Adipocyte (in vitro differentiated cells): ENCODE measurements at regions not wholly inside any gene's neighbourhood (a gene's known extent, or its start where the extent isn't known, plus 50 kb on each side); places are given as distances from the start of the nearest gene placed in this dataset.
"Not testable (repeated sequence)": the region's sequence is repeated elsewhere in the genome, so short reads cannot be mapped to it uniquely, and the experiment has no call there.

Experiments used
- DNase-seq: peaks from one replicate; pipeline ENCODE4 v3.0.0-alpha.2; 2015; ENCODE audit warnings: low read depth
- H3K27me3 ChIP-seq: replicated peaks from 2 replicates; pipeline ENCODE4 v1.7.0; 2013; ENCODE audit warnings: mild to moderate bottlenecking, low read length, moderate library complexity; ENCODE audit not compliant: control insufficient read depth, insufficient read depth
- H3K36me3 ChIP-seq: 2 replicates; pipeline ENCODE4 v1.7.0; 2013; ENCODE audit warnings: low read length, mild to moderate bottlenecking, moderate library complexity; ENCODE audit not compliant: control insufficient read depth, insufficient read depth, severe bottlenecking
- H3K4me1 ChIP-seq: 2 replicates; pipeline ENCODE4 v1.7.0; 2013; ENCODE audit warnings: mild to moderate bottlenecking, low read length, moderate library complexity; ENCODE audit not compliant: control insufficient read depth, insufficient read depth
- H3K4me3 ChIP-seq: 2 replicates; pipeline ENCODE4 v1.7.0; 2013; ENCODE audit warnings: mild to moderate bottlenecking, low read length, moderate library complexity
- H3K9ac ChIP-seq: 2 replicates; pipeline ENCODE4 v1.7.0; 2013; ENCODE audit warnings: mild to moderate bottlenecking, low read length, moderate library complexity
- H3K9me3 ChIP-seq: 2 replicates; pipeline ENCODE4 v1.7.0; 2013; ENCODE audit warnings: mild to moderate bottlenecking, low read length, moderate library complexity; ENCODE audit not compliant: control insufficient read depth

- H3K27me3 ChIP-seq, H3K4me1 ChIP-seq, DNase-seq, H3K36me3 ChIP-seq, H3K4me3 ChIP-seq, H3K9ac ChIP-seq, H3K9me3 ChIP-seq: not testable (repeated sequence)
Measured at GRCh38 chr6:86701228-86701627, 236.1 kb upstream of the HTR1E start.

GRCh38 chr6:86686496-86686895 lies 250.8 kb upstream of the HTR1E start:
- no peak overlapping the region for H3K9ac ChIP-seq
- no peak for DNase-seq
- H3K27me3 ChIP-seq, result no peaks in the 10 kb centered on the region
- H3K4me1 ChIP-seq, result no peaks in the 10 kb centered on the region
- no peaks in the 10 kb centered on the region for H3K9me3 ChIP-seq
- no peak overlapping the region for H3K4me3 ChIP-seq
- no peaks in the 10 kb centered on the region for H3K36me3 ChIP-seq

GRCh38 chr6:86685230-86685797 lies 252.0 kb upstream of the HTR1E start:
- H3K36me3 ChIP-seq, result no peaks in the 10 kb centered on the region
- no peak for DNase-seq
- no peaks in the 10 kb centered on the region for H3K9me3 ChIP-seq
- H3K4me1 ChIP-seq, result no peaks in the 10 kb centered on the region
- H3K4me3 ChIP-seq, result no peak overlapping the region
- no peaks in the 10 kb centered on the region for H3K27me3 ChIP-seq
- no peak overlapping the region for H3K9ac ChIP-seq

GRCh38 chr6:86683132-86683908 lies 254.0 kb upstream of the HTR1E start:
- DNase-seq, result no peak
- Histone ChIP-seq H3K9me3 (no peaks in the 10 kb centered on the region), H3K4me1 (no peaks in the 10 kb centered on the region), H3K27me3 (no peaks in the 10 kb centered on the region), H3K9ac (no peak overlapping the region), H3K36me3 (no peaks in the 10 kb centered on the region), H3K4me3 (no peak overlapping the region)

GRCh38 chr6:86682297-86682696 lies 255.0 kb upstream of the HTR1E start:
- no peaks in the 10 kb centered on the region for H3K9me3 ChIP-seq
- H3K4me1 ChIP-seq, result no peaks in the 10 kb centered on the region
- H3K36me3 ChIP-seq, result no peaks in the 10 kb centered on the region
- no peaks in the 10 kb centered on the region for H3K27me3 ChIP-seq
- no peak overlapping the region for H3K4me3 ChIP-seq
- no peak overlapping the region for H3K9ac ChIP-seq
- DNase-seq, result no peak

GRCh38 chr6:86681140-86681539 lies 256.2 kb upstream of the HTR1E start:
- not testable (repeated sequence) for H3K4me1 ChIP-seq, DNase-seq, H3K9me3 ChIP-seq, H3K27me3 ChIP-seq, H3K4me3 ChIP-seq, H3K9ac ChIP-seq, H3K36me3 ChIP-seq

GRCh38 chr6:86672125-86672524 lies 265.2 kb upstream of the HTR1E start:
- not testable (repeated sequence) for DNase-seq, H3K4me1 ChIP-seq, H3K9ac ChIP-seq, H3K4me3 ChIP-seq, H3K36me3 ChIP-seq, H3K9me3 ChIP-seq, H3K27me3 ChIP-seq

- Histone ChIP-seq H3K9ac (no peak overlapping the region), H3K36me3 (no peaks in the 10 kb centered on the region), H3K27me3 (no peaks in the 10 kb centered on the region), H3K4me1 (no peaks in the 10 kb centered on the region), H3K9me3 (no peaks in the 10 kb centered on the region), H3K4me3 (no peak overlapping the region)
- DNase-seq, result no peak
Measured at GRCh38 chr6:86657192-86657591, 280.1 kb upstream of the HTR1E start.

- no peak overlapping the region for H3K9ac ChIP-seq
- no peaks in the 10 kb centered on the region for H3K4me1 ChIP-seq
- H3K4me3 ChIP-seq, result no peak overlapping the region
- no peak for DNase-seq
- no peaks in the 10 kb centered on the region for H3K36me3 ChIP-seq
- peaks cover 10% of the 10 kb centered on the region for H3K9me3 ChIP-seq
- no peaks in the 10 kb centered on the region for H3K27me3 ChIP-seq
Measured at GRCh38 chr6:86629123-86629522, 308.2 kb upstream of the HTR1E start.

- Histone ChIP-seq H3K9ac (no peak overlapping the region), H3K36me3 (no peaks in the 10 kb centered on the region), H3K4me1 (no peaks in the 10 kb centered on the region), H3K9me3 (peaks cover 4% of the 10 kb centered on the region), H3K4me3 (no peak overlapping the region), H3K27me3 (no peaks in the 10 kb centered on the region)
- DNase-seq, result no peak
Measured at GRCh38 chr6:86619428-86619827, 317.9 kb upstream of the HTR1E start.

- no peak overlapping the region for H3K9ac ChIP-seq
- H3K4me3 ChIP-seq, result no peak overlapping the region
- no peak for DNase-seq
- peaks cover 2% of the 10 kb centered on the region for H3K9me3 ChIP-seq
- H3K4me1 ChIP-seq, result no peaks in the 10 kb centered on the region
- no peaks in the 10 kb centered on the region for H3K27me3 ChIP-seq
- H3K36me3 ChIP-seq, result no peaks in the 10 kb centered on the region
Measured at GRCh38 chr6:86615299-86615698, 322.0 kb upstream of the HTR1E start.
